ENCODE measurements at regions not wholly inside any gene's neighbourhood (a gene's known extent, or its start where the extent isn't known, plus 50 kb on each side); places are given as distances from the start of the nearest gene placed in this dataset.

DNA sequence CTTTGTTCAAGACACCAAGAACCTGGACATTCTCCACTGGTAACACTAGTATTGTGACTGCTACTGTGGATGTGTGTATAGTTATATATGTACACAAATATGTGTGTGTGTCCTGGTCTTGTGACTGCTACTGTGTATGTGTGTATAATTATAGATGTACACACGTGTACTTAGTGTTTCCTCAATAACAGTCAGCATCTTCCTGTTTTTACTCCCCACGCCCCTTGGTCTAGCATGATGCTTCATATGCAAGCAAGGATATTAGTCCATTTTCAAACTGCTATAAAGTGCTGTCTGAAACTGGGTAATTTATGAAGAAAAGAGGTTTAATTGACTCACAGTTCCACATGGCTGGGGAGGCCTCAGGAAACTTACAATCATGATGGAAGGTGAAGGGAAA, 802.7 kb downstream of the RNF144A start:
- TF ChIP-seq POLR2A (IDR thresholded peaks at IDR 0.05; ENCODE audit: low read depth, low read length), result no peak
- TF ChIP-seq TAF1 (IDR thresholded peaks at IDR 0.05; ENCODE audit: low read depth, low read length), result no peak
- no peak for TF ChIP-seq PAX5 (IDR thresholded peaks at IDR 0.05; ENCODE audit: insufficient read depth, low read length, severe bottlenecking)

Measured in GM12891 (cell line).